ENCODE measurements at regions not wholly inside any gene's neighbourhood (a gene's known extent, or its start where the extent isn't known, plus 50 kb on each side); places are given as distances from the start of the nearest gene placed in this dataset.

DNA sequence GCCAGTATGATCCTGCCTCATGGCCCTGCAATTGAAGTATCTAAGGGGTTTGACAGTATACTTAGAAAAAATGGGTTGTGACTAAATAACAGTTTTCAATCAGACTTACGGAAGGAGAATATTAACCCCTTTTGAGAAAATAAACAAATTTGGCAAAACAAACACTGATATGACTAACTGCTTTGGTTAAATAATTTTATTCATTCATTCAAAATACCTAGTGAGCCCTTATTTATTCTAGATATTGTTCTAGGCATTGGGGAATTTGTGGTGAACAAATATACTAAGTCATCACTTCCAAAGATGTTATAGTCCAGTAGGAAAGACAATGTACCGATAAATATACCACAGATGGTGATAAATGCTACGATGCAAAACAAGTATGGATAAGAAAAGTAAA lies 358.7 kb downstream of the TGFB2 start:
- no peaks in the 10 kb centered on the region for H4K20me1 ChIP-seq (ENCODE audit: insufficient read depth, low read length)
- H3K9ac ChIP-seq (ENCODE audit: insufficient read depth, low read length, poor library complexity, severe bottlenecking) = no peak overlapping the region
- DNase-seq = no peak
- no peaks in the 10 kb centered on the region for H3K4me1 ChIP-seq (ENCODE audit: control insufficient read depth in 1 of 2, insufficient read depth in 2 of 2, low read length in 2 of 2)
- Mint-ChIP-seq H3K4me3 (no peak overlapping the region), H3K36me3 (no peaks in the 10 kb centered on the region), H3K4me1 (no peaks in the 10 kb centered on the region), H3K27me3 (ENCODE audit: low read depth in 3 of 3) (peaks cover 0 to under 1% (median 0%) of the 10 kb centered on the region in 3 donors), H3K9me3 (peaks cover 0 to 7% (median 3%) of the 10 kb centered on the region in 7 donors), H3K27ac (no peak overlapping the region)
- H2AFZ ChIP-seq (ENCODE audit: insufficient read depth, low read depth, low read length, poor library complexity, severe bottlenecking) = no peak overlapping the region
- no CpG with 5 or more reads among the region's 3 CpGs for WGBS (ENCODE audit: insufficient coverage)
- no peaks in the 10 kb centered on the region for H3K27me3 ChIP-seq (ENCODE audit: control insufficient read depth in 2 of 2, insufficient read depth in 2 of 2, low read length in 2 of 2)
- TF ChIP-seq, protein P1, sequence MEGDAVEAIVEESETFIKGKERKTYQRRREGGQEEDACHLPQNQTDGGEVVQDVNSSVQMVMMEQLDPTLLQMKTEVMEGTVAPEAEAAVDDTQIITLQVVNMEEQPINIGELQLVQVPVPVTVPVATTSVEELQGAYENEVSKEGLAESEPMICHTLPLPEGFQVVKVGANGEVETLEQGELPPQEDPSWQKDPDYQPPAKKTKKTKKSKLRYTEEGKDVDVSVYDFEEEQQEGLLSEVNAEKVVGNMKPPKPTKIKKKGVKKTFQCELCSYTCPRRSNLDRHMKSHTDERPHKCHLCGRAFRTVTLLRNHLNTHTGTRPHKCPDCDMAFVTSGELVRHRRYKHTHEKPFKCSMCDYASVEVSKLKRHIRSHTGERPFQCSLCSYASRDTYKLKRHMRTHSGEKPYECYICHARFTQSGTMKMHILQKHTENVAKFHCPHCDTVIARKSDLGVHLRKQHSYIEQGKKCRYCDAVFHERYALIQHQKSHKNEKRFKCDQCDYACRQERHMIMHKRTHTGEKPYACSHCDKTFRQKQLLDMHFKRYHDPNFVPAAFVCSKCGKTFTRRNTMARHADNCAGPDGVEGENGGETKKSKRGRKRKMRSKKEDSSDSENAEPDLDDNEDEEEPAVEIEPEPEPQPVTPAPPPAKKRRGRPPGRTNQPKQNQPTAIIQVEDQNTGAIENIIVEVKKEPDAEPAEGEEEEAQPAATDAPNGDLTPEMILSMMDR (IDR thresholded peaks at IDR 0.05) = no peak
- no peaks in the 10 kb centered on the region for H3K79me2 ChIP-seq (ENCODE audit: insufficient read depth, low read length)
- intact Hi-C loops (cut with micrococcal nuclease) = no loop called here
- H3K4me2 ChIP-seq (replicated peaks; ENCODE audit: extremely low read depth, low read length, poor library complexity, severe bottlenecking) = no peak overlapping the region
- H3K27ac ChIP-seq (ENCODE audit: low read depth in 1 of 2, low read length in 2 of 2) = no peak overlapping the region
- no peak overlapping the region for H3K4me3 ChIP-seq (replicated peaks in 1 of 3; ENCODE audit: low read depth in 2 of 3, low read length in 3 of 3)
- H3K36me3 ChIP-seq (replicated peaks in 1 of 2; ENCODE audit: control insufficient read depth in 1 of 2, insufficient read depth in 2 of 2, low read length in 2 of 2) = no peaks in the 10 kb centered on the region
- no peaks in the 10 kb centered on the region for H3K9me3 ChIP-seq (replicated peaks in 1 of 2; ENCODE audit: control insufficient read depth in 1 of 2, insufficient read depth in 1 of 2, low read length in 2 of 2)

DNA sequence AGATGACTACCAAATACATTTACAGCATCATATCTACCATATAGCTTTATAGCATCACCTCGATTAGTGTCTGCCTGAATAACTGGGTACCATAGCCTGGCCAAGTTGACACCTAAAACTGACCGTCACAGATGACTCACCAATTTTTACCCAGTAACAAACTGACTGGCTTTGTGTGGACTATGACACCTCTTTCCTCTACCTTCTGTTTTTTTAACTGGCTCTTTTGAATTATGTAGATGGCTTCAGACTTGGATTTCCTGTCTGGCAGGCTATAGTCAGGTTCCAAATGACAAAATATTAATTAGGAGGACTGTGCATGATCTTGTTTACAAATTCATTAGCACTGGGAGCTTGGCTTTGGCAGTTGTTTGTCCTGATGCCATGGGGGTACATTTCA lies 360.3 kb downstream of the TGFB2 start:
- peaks cover 0 to 3% (median 0%) of the 10 kb centered on the region in 3 donors for H3K27me3 Mint-ChIP-seq (ENCODE audit: low read depth in 3 of 3)
- intact Hi-C loops (cut with micrococcal nuclease) = no loop called here

More for the DNA sequence above, 360.3 kb downstream of the TGFB2 start:
- Histone ChIP-seq H3K27me3 (ENCODE audit: control insufficient read depth in 2 of 2, insufficient read depth in 2 of 2, low read length in 2 of 2) (no peaks in the 10 kb centered on the region), H3K36me3 (replicated peaks in 1 of 2; ENCODE audit: control insufficient read depth in 1 of 2, insufficient read depth in 2 of 2, low read length in 2 of 2) (no peaks in the 10 kb centered on the region), H3K9ac (ENCODE audit: insufficient read depth, low read length, poor library complexity, severe bottlenecking) (no peak overlapping the region), H2AFZ (ENCODE audit: insufficient read depth, low read depth, low read length, poor library complexity, severe bottlenecking) (no peak overlapping the region), H3K9me3 (replicated peaks in 1 of 2; ENCODE audit: control insufficient read depth in 1 of 2, insufficient read depth in 1 of 2, low read length in 2 of 2) (no peaks in the 10 kb centered on the region), H3K4me2 (replicated peaks; ENCODE audit: extremely low read depth, low read length, poor library complexity, severe bottlenecking) (no peak overlapping the region), H3K79me2 (ENCODE audit: insufficient read depth, low read length) (no peaks in the 10 kb centered on the region), H3K4me3 (replicated peaks in 1 of 3; ENCODE audit: low read depth in 2 of 3, low read length in 3 of 3) (no peak overlapping the region), H3K4me1 (ENCODE audit: control insufficient read depth in 1 of 2, insufficient read depth in 2 of 2, low read length in 2 of 2) (no peaks in the 10 kb centered on the region), H3K27ac (ENCODE audit: low read depth in 1 of 2, low read length in 2 of 2) (no peak overlapping the region), H4K20me1 (ENCODE audit: insufficient read depth, low read length) (no peaks in the 10 kb centered on the region)
- H3K4me1 Mint-ChIP-seq = no peaks in the 10 kb centered on the region
- WGBS (ENCODE audit: insufficient coverage) = 100% methylated on average over 2 of the region's 2 CpGs
- no peak for DNase-seq
- TF ChIP-seq, protein P1 (IDR thresholded peaks at IDR 0.05) = no peak
- H3K27ac Mint-ChIP-seq = no peak overlapping the region
- H3K4me3 Mint-ChIP-seq = no peak overlapping the region
- H3K36me3 Mint-ChIP-seq = no peaks in the 10 kb centered on the region
- peaks cover 0 to 10% (median 4%) of the 10 kb centered on the region in 7 donors for H3K9me3 Mint-ChIP-seq
